IMR-90 (cell line): ENCODE measurements at regions not wholly inside any gene's neighbourhood (a gene's known extent, or its start where the extent isn't known, plus 50 kb on each side); places are given as distances from the start of the nearest gene placed in this dataset.
A peak's percentile ranks its signal among the peaks of the same experiment; 100 is the strongest.

ENCODE experiments used
- ATAC-seq: fragments of 200-7000 bp; cut with Tn5 transposase; 2 replicates; pipeline ENCODE4 v1.9.1; 2020; ENCODE audit warnings: low read depth, mild to moderate bottlenecking, moderate library complexity
- BruUV-seq: library from RNA; stranded (reverse); fragments of 400-500 nt; replicated peaks from 2 replicates; lab custom pipeline; 2021; lab: Mats Ljungman, UMichigan
- CTCF ChIA-PET: fragments of 300-600 bp; formaldehyde crosslinking; extraction: SDS; loops from one replicate; lab custom pipeline; 2021; ENCODE audit warnings: antibody characterized with exemption; lab: Yijun Ruan, JAX
- POLR2A ChIA-PET: fragments of 300-600 bp; sonication (Branson Sonifier 250); formaldehyde crosslinking; loops from one replicate; lab custom pipeline; 2022; ENCODE audit warnings: antibody characterized with exemption; ENCODE audit not compliant: unreplicated experiment; lab: Charles Lee
- DNase-seq: peaks from one replicate; pipeline ENCODE4 v3.0.0; 2013
- H2AFZ ChIP-seq: replicated peaks from 2 replicates; pipeline ENCODE3; 2013; ENCODE audit warnings: low read length, mild to moderate bottlenecking; ENCODE audit not compliant: poor library complexity
- H2AK5ac ChIP-seq: 2 replicates; pipeline ENCODE4 v1.6.1; 2013; ENCODE audit warnings: low read depth, low read length, inconsistent platforms
- H2AK9ac ChIP-seq: replicated peaks from 2 replicates; pipeline ENCODE3; 2013; ENCODE audit warnings: mild to moderate bottlenecking, low read depth, low read length, moderate library complexity; ENCODE audit not compliant: poor library complexity
- H2BK120ac ChIP-seq: 2 replicates; pipeline ENCODE4 v1.6.1; 2013; ENCODE audit warnings: low read depth, low read length, inconsistent platforms
- H2BK15ac ChIP-seq: 3 replicates; pipeline ENCODE4 v1.6.1; 2013; ENCODE audit warnings: low read depth, low read length, inconsistent platforms
- H2BK20ac ChIP-seq: 2 replicates; pipeline ENCODE4 v1.6.1; 2013; ENCODE audit warnings: low read depth, mild to moderate bottlenecking, inconsistent platforms, low read length, moderate library complexity
- H2BK5ac ChIP-seq: 2 replicates; pipeline ENCODE4 v1.6.1; 2013; ENCODE audit warnings: mild to moderate bottlenecking, low read depth, low read length, inconsistent platforms; ENCODE audit not compliant: poor library complexity, severe bottlenecking
- H3K14ac ChIP-seq: replicated peaks from 2 replicates; pipeline ENCODE4 v1.6.1; 2013; ENCODE audit warnings: low read depth, low read length, inconsistent platforms
- H3K18ac ChIP-seq: 2 replicates; pipeline ENCODE4 v1.6.1; 2013; ENCODE audit warnings: low read depth, low read length, control low read depth
- H3K23ac ChIP-seq: 2 replicates; pipeline ENCODE4 v1.6.1; 2013; ENCODE audit warnings: low read depth, low read length, inconsistent platforms
- H3K27ac ChIP-seq: 2 replicates; pipeline ENCODE4 v1.5.1; 2013; ENCODE audit warnings: mild to moderate bottlenecking, control low read depth, low read length; ENCODE audit not compliant: insufficient read depth
- H3K27me3 ChIP-seq: 2 replicates; pipeline ENCODE4 v1.6.1; 2013; ENCODE audit warnings: low read length; ENCODE audit not compliant: control insufficient read depth, insufficient read depth
- H3K36me3 ChIP-seq: 2 replicates; pipeline ENCODE4 v1.6.1; 2013; ENCODE audit warnings: low read length, mixed read lengths; ENCODE audit not compliant: control insufficient read depth, insufficient read depth
- H3K4ac ChIP-seq: 2 replicates; pipeline ENCODE4 v1.6.1; 2013; ENCODE audit warnings: low read depth, low read length, inconsistent platforms
- H3K4me1 ChIP-seq: 2 replicates; pipeline ENCODE4 v1.6.1; 2013; ENCODE audit warnings: low read length, mixed read lengths; ENCODE audit not compliant: control insufficient read depth, insufficient read depth
- H3K4me2 ChIP-seq: 2 replicates; pipeline ENCODE4 v1.6.1; 2013; ENCODE audit warnings: low read depth, mild to moderate bottlenecking, control low read depth, low read length, moderate library complexity
- H3K4me3 ChIP-seq: 2 replicates; pipeline ENCODE4 v1.5.1; 2013; ENCODE audit warnings: low read depth, mild to moderate bottlenecking, control low read depth, low read length, moderate library complexity; ENCODE audit not compliant: insufficient read depth
- H3K56ac ChIP-seq: 2 replicates; pipeline ENCODE4 v1.6.1; 2013; ENCODE audit warnings: low read length, inconsistent platforms; ENCODE audit not compliant: insufficient read depth; ENCODE audit errors: extremely low read depth
- H3K79me1 ChIP-seq, 2 experiments: 2 replicates each; pipeline ENCODE4 v1.6.1; 2013; ENCODE audit warnings: low read length in 2 of 2, inconsistent platforms in 1 of 2, low read depth in 1 of 2
- H3K9ac ChIP-seq: 2 replicates; pipeline ENCODE4 v1.6.1; 2013; ENCODE audit warnings: low read depth, low read length, control low read depth
- H3K9me1 ChIP-seq: 2 replicates; pipeline ENCODE4 v1.6.1; 2013; ENCODE audit warnings: low read length, inconsistent platforms; ENCODE audit not compliant: insufficient read depth
- H3K9me3 ChIP-seq: 2 replicates; pipeline ENCODE4 v1.6.1; 2013; ENCODE audit warnings: low read length; ENCODE audit not compliant: control insufficient read depth, insufficient read depth
- H4K20me1 ChIP-seq: 2 replicates; pipeline ENCODE4 v1.6.1; 2013; ENCODE audit warnings: low read length, inconsistent platforms; ENCODE audit not compliant: insufficient read depth
- H4K5ac ChIP-seq: 2 replicates; pipeline ENCODE4 v1.6.1; 2013; ENCODE audit warnings: mild to moderate bottlenecking, low read depth, low read length, control low read depth
- H4K8ac ChIP-seq, 2 experiments: 2 replicates each; pipeline ENCODE4 v1.6.1; 2013; ENCODE audit warnings: low read depth in 2 of 2, low read length in 2 of 2, control low read depth in 1 of 2, inconsistent platforms in 1 of 2
- H4K91ac ChIP-seq: 2 replicates; pipeline ENCODE4 v1.6.1; 2013; ENCODE audit warnings: low read depth, low read length, inconsistent platforms; ENCODE audit not compliant: insufficient read depth
- CEBPB ChIP-seq: IDR thresholded peaks from 2 replicates; pipeline ENCODE4 v1.6.1; 2012; ENCODE audit warnings: low read depth, low read length, improper control_type of control experiment
- CTCF ChIP-seq: conservative IDR thresholded peaks from 2 replicates; pipeline ENCODE4 v1.5.1; 2012; ENCODE audit warnings: mild to moderate bottlenecking, low read depth, low read length, improper control_type of control experiment
- MXI1 ChIP-seq: IDR thresholded peaks from 2 replicates; pipeline ENCODE4 v1.6.1; 2012; ENCODE audit warnings: low read depth, mild to moderate bottlenecking, low read length, moderate library complexity, borderline replicate concordance
- RAD21 ChIP-seq: IDR thresholded peaks from 2 replicates; pipeline ENCODE4 v1.6.1; 2012; ENCODE audit warnings: low read length, improper control_type of control experiment
- SMC3 ChIP-seq: fragments of 150-350 bp; IDR thresholded peaks from 2 replicates; pipeline ENCODE4 v1.6.1; 2016; ENCODE audit warnings: low read depth, mild to moderate bottlenecking, antibody characterized with exemption, low read length, moderate library complexity
- dilution Hi-C: fragments of 300-500 bp; cut with HindIII; formaldehyde crosslinking; loops from one replicate; pipeline ENCODE4 v1.14.3; 2018; ENCODE audit warnings: low sequenced_read_pairs; ENCODE audit not compliant: unreplicated experiment
- in situ Hi-C: fragments of 300-500 bp; cut with MboI; formaldehyde crosslinking; loops from 3 replicates; pipeline ENCODE4 v1.14.3; 2019; ENCODE audit warnings: low sequenced_read_pairs, inconsistent platforms, mixed read lengths
- intact Hi-C: fragments of 100-400 bp; cut with micrococcal nuclease; formaldehyde crosslinking; loops from 2 replicates; pipeline ENCODE4 v1.10.0; 2022

GRCh38 chr4:73311428-73311827 is 52.8 kb upstream of the ANKRD17 start:
- no peaks in the 10 kb centered on the region for H4K20me1 ChIP-seq
- peaks cover 4% of the 10 kb centered on the region for H3K4me1 ChIP-seq
- H2BK5ac ChIP-seq = peak overlapping the region; percentile 14
- H2BK15ac ChIP-seq = 0 out of 3 replicates have a peak overlapping the region, but pooled peaks have one; percentile 18
- dilution Hi-C loops = no loop called here
- no peak overlapping the region for H2AK5ac ChIP-seq
- H2AFZ ChIP-seq = no peak overlapping the region
- ATAC-seq (peak; percentile 65), DNase-seq (peak; percentile 77)
- H3K9ac ChIP-seq = no peak overlapping the region
- H2AK9ac ChIP-seq = no peak overlapping the region
- intact Hi-C loops = loop anchor here (2.0 to 10.0 kb wide), 5 partner anchors 135 to 821 kb away; no protein-coding TSS in a partner anchor
- ChIA-PET POLR2A (no interaction called here), CTCF (interaction anchor here (0.6 kb wide), 1 partner anchor 193 kb away, joined by 3 read pairs; no protein-coding TSS in a partner anchor)
- H4K8ac ChIP-seq = no peak overlapping the region
- H3K56ac ChIP-seq = no peak overlapping the region
- H3K18ac ChIP-seq = no peak overlapping the region
- H3K4me2 ChIP-seq = no peak overlapping the region
- H3K79me1 ChIP-seq = no peaks in the 10 kb centered on the region
- H3K9me1 ChIP-seq = no peaks in the 10 kb centered on the region
- no peak overlapping the region for H3K23ac ChIP-seq
- H3K27ac ChIP-seq = no peak overlapping the region
- in situ Hi-C loops = loop anchor here (5.0 to 25.0 kb wide), 2 partner anchors 346 to 801 kb away; no protein-coding TSS in a partner anchor
- no TSS peak for BruUV-seq
- no peaks in the 10 kb centered on the region for H3K27me3 ChIP-seq
- peak; percentile 50 for TF ChIP-seq RAD21
- no peak for TF ChIP-seq MXI1
- TF ChIP-seq SMC3 = peak; percentile 42; the same call in 1 of the 2 replicates
- TF ChIP-seq CEBPB = peak; percentile 85
- TF ChIP-seq CTCF = peak; percentile 52
- no peak overlapping the region for H3K4ac ChIP-seq
- no peak overlapping the region for H2BK120ac ChIP-seq
- no peak overlapping the region for H3K14ac ChIP-seq
- H4K91ac ChIP-seq = no peak overlapping the region
- H2BK20ac ChIP-seq = 0 out of 2 replicates have a peak overlapping the region, but pooled peaks have one; percentile 4
- H4K5ac ChIP-seq = no peak overlapping the region
- H3K4me3 ChIP-seq = no peak overlapping the region
- H3K9me3 ChIP-seq = 0 out of 2 replicates have a peak, but pooled peaks cover 2% of the 10 kb centered on the region
- no peaks in the 10 kb centered on the region for H3K36me3 ChIP-seq
